ENCODE measurements at regions not wholly inside any gene's neighbourhood (a gene's known extent, or its start where the extent isn't known, plus 50 kb on each side); places are given as distances from the start of the nearest gene placed in this dataset.

DNA sequence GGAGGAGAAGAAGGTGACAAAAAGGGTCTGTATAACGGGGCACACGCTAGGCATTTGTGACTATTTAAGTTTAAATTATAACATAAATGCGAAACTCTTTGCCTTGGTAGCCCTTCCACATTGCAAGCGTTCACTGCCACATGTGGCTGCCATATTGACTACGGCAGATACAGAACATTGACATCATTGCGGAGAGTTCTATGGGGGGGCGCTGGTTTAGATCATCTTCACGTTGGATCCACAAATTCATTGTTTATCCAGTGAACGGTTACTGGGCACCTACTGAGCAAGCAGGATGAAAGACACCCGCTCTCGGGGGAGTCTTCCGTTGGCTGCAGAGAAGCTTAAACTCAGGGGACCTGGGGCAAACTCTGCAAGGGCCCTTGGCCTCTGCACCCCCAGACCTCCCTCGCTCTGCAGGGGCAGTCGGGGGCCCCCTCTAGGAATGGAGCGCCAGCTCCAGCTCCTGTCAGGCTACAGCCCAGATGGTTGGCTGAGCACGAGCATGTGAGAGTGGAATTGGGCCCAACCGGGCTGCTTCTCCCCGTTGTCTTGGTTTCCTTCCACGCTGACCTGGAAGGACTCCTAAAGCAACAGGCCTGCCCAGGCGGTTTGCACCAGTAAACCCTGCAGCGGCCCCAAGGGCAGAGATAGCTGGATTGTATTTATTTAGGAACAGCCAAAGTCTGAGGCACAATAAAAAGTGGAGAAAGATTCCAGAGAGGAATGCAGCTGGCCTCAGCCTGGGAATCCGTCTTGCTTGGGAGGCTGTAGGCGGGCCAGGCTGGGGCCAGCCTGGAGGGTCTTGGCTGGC is 172.2 kb downstream of the SEC14L1 start:
- Histone ChIP-seq H2AFZ (ENCODE audit: low read depth, low read length) (no peak overlapping the region), H3K4me3 (no peak overlapping the region), H3K9me1 (ENCODE audit: control insufficient read depth, insufficient read depth, low read length) (no peaks in the 10 kb centered on the region), H3K79me2 (ENCODE audit: control insufficient read depth, insufficient read depth, low read length) (no peaks in the 10 kb centered on the region), H4K20me1 (replicated peaks; ENCODE audit: control insufficient read depth, insufficient read depth, low read length) (peaks cover 2% of the 10 kb centered on the region; the same call in 1 of the 2 replicates), H3K36me3 (ENCODE audit: control insufficient read depth, insufficient read depth, low read length) (no peaks in the 10 kb centered on the region), H3K27me3 (ENCODE audit: control insufficient read depth in 2 of 2, insufficient read depth in 2 of 2, low read length in 2 of 2) (peaks cover 0 to 28% of the 10 kb centered on the region in 2 experiments; a peak in 3 of 5 replicates), H3K4me1 (replicated peaks in 1 of 2; ENCODE audit: control insufficient read depth in 2 of 2, insufficient read depth in 2 of 2, low read length in 2 of 2) (peaks cover 0 to 23% of the 10 kb centered on the region in 2 experiments; a peak in 2 of 5 replicates), H3K27ac (ENCODE audit: extremely low read depth, low read depth, low read length) (no peak overlapping the region), H3K4me2 (ENCODE audit: insufficient read depth, low read length) (no peak overlapping the region), H3K9ac (ENCODE audit: insufficient read depth in 1 of 2, low read depth in 2 of 2, low read length in 2 of 2) (no peak overlapping the region), H3K9me3 (replicated peaks; ENCODE audit: control insufficient read depth, insufficient read depth, low read depth, low read length) (no peaks in the 10 kb centered on the region)
- FAIRE-seq (no peak), ATAC-seq (no peak), DNase-seq (ENCODE audit: extremely low read depth in 1 of 4, low spot score in 3 of 4) (no peak)
- BruUV-seq (replicated peaks) = no TSS peak
- intact Hi-C loops (cut with micrococcal nuclease) = no loop called here
- 50% methylated on average over 23 of the region's 23 CpGs for WGBS (ENCODE audit: insufficient coverage, low coverage, missing lambda C conversion rate)
- ChIA-PET CTCF (ENCODE audit: low intra/inter-chr PET ratio) (no interaction called here), POLR2A (interaction anchor here (0.6 to 3.1 kb wide), 6 partner anchors 8 to 26 kb away, joined by 3 to 22 read pairs (median 4); no protein-coding TSS in a partner anchor)
- in situ Hi-C loops (cut with MboI) = no loop called here
- TF ChIP-seq ZNF324 (CRISPR knock-in tag; IDR thresholded peaks at IDR 0.05) (no peak), ZNF146 (CRISPR knock-in tag; IDR thresholded peaks at IDR 0.05; ENCODE audit: unreplicated experiment) (no peak), ESRRB (CRISPR knock-in tag; IDR thresholded peaks at IDR 0.05; ENCODE audit: borderline replicate concordance) (no peak), ETV5 (CRISPR knock-in tag; IDR thresholded peaks at IDR 0.05; ENCODE audit: low read depth) (no peak), RFX1 (IDR thresholded peaks at IDR 0.05) (no peak), PHB (CRISPR knock-in tag; IDR thresholded peaks at IDR 0.05) (no peak), MBD2 (IDR thresholded peaks at IDR 0.05; ENCODE audit: borderline replicate concordance, low read depth) (no peak), DIDO1 (tag; IDR thresholded peaks at IDR 0.05; ENCODE audit: low read depth) (no peak), PRMT5 (CRISPR knock-in tag; IDR thresholded peaks at IDR 0.05) (no peak), ZNF507 (tag; conservative IDR thresholded peaks at IDR 0.05) (no peak), MCM7 (IDR thresholded peaks at IDR 0.05) (no peak), CBX5 (IDR thresholded peaks at IDR 0.05; ENCODE audit: borderline replicate concordance, low read depth) (no peak)
- TF ChIP-seq, protein P1, sequence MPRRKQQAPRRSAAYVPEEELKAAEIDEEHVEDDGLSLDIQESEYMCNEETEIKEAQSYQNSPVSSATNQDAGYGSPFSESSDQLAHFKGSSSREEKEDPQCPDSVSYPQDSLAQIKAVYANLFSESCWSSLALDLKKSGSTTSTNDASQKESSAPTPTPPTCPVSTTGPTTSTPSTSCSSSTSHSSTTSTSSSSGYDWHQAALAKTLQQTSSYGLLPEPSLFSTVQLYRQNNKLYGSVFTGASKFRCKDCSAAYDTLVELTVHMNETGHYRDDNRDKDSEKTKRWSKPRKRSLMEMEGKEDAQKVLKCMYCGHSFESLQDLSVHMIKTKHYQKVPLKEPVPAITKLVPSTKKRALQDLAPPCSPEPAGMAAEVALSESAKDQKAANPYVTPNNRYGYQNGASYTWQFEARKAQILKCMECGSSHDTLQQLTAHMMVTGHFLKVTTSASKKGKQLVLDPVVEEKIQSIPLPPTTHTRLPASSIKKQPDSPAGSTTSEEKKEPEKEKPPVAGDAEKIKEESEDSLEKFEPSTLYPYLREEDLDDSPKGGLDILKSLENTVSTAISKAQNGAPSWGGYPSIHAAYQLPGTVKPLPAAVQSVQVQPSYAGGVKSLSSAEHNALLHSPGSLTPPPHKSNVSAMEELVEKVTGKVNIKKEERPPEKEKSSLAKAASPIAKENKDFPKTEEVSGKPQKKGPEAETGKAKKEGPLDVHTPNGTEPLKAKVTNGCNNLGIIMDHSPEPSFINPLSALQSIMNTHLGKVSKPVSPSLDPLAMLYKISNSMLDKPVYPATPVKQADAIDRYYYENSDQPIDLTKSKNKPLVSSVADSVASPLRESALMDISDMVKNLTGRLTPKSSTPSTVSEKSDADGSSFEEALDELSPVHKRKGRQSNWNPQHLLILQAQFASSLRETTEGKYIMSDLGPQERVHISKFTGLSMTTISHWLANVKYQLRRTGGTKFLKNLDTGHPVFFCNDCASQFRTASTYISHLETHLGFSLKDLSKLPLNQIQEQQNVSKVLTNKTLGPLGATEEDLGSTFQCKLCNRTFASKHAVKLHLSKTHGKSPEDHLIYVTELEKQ (CRISPR knock-in tag; IDR thresholded peaks at IDR 0.05) = no peak
